ENCODE measurements at regions not wholly inside any gene's neighbourhood (a gene's known extent, or its start where the extent isn't known, plus 50 kb on each side); places are given as distances from the start of the nearest gene placed in this dataset.

- Histone ChIP-seq H3K9me3 (ENCODE audit: control insufficient read depth, low read depth, low read length) (no peaks in the 10 kb centered on the region), H3K4me3 (ENCODE audit: low read length) (no peak overlapping the region), H3K36me3 (ENCODE audit: control insufficient read depth, insufficient read depth, low read length) (no peaks in the 10 kb centered on the region), H3K27me3 (ENCODE audit: control insufficient read depth, insufficient read depth, low read length) (no peaks in the 10 kb centered on the region), H3K4me1 (ENCODE audit: control insufficient read depth, insufficient read depth, low read length) (peaks cover 2% of the 10 kb centered on the region), H3K27ac (ENCODE audit: low read length) (no peak overlapping the region)
- 25% methylated on average over 1 of the region's 3 CpGs for WGBS (ENCODE audit: insufficient coverage, low lambda C conversion rate)
- DNase-seq, result no peak
Observed at GRCh38 chr4:125111323-125111722, 203.4 kb upstream of the FAT4 start.

- Histone ChIP-seq H3K9me3 (ENCODE audit: control insufficient read depth, low read depth, low read length) (no peaks in the 10 kb centered on the region), H3K4me1 (ENCODE audit: control insufficient read depth, insufficient read depth, low read length) (no peaks in the 10 kb centered on the region), H3K36me3 (ENCODE audit: control insufficient read depth, insufficient read depth, low read length) (no peaks in the 10 kb centered on the region), H3K4me3 (ENCODE audit: low read length) (no peak overlapping the region), H3K27ac (ENCODE audit: low read length) (no peak overlapping the region), H3K27me3 (ENCODE audit: control insufficient read depth, insufficient read depth, low read length) (no peaks in the 10 kb centered on the region)
- WGBS (ENCODE audit: insufficient coverage, low lambda C conversion rate), result 83% methylated on average over 2 of the region's 2 CpGs
- DNase-seq, result no peak
Observed at GRCh38 chr4:125105561-125105960, 209.2 kb upstream of the FAT4 start.

- WGBS (ENCODE audit: insufficient coverage, low lambda C conversion rate), result 45% methylated on average over 2 of the region's 2 CpGs
- Histone ChIP-seq H3K27ac (ENCODE audit: low read length) (no peak overlapping the region), H3K4me1 (ENCODE audit: control insufficient read depth, insufficient read depth, low read length) (no peaks in the 10 kb centered on the region), H3K36me3 (ENCODE audit: control insufficient read depth, insufficient read depth, low read length) (no peaks in the 10 kb centered on the region), H3K4me3 (ENCODE audit: low read length) (no peak overlapping the region), H3K9me3 (ENCODE audit: control insufficient read depth, low read depth, low read length) (no peaks in the 10 kb centered on the region), H3K27me3 (ENCODE audit: control insufficient read depth, insufficient read depth, low read length) (no peaks in the 10 kb centered on the region)
- no peak for DNase-seq
Observed at GRCh38 chr4:125104616-125105015, 210.1 kb upstream of the FAT4 start.

- Histone ChIP-seq H3K4me3 (ENCODE audit: low read length) (no peak overlapping the region), H3K36me3 (ENCODE audit: control insufficient read depth, insufficient read depth, low read length) (no peaks in the 10 kb centered on the region), H3K27ac (ENCODE audit: low read length) (no peak overlapping the region), H3K27me3 (ENCODE audit: control insufficient read depth, insufficient read depth, low read length) (no peaks in the 10 kb centered on the region), H3K4me1 (ENCODE audit: control insufficient read depth, insufficient read depth, low read length) (no peaks in the 10 kb centered on the region), H3K9me3 (ENCODE audit: control insufficient read depth, low read depth, low read length) (no peaks in the 10 kb centered on the region)
- WGBS (ENCODE audit: insufficient coverage, low lambda C conversion rate), result 88% methylated on average over 1 of the region's 3 CpGs
- DNase-seq, result no peak
Observed at GRCh38 chr4:125101719-125102118, 213.0 kb upstream of the FAT4 start.

GRCh38 chr4:125097729-125098128 lies 217.0 kb upstream of the FAT4 start:
- Histone ChIP-seq H3K27me3 (ENCODE audit: control insufficient read depth, insufficient read depth, low read length) (no peaks in the 10 kb centered on the region), H3K9me3 (ENCODE audit: control insufficient read depth, low read depth, low read length) (no peaks in the 10 kb centered on the region), H3K27ac (ENCODE audit: low read length) (no peak overlapping the region), H3K36me3 (ENCODE audit: control insufficient read depth, insufficient read depth, low read length) (no peaks in the 10 kb centered on the region), H3K4me1 (ENCODE audit: control insufficient read depth, insufficient read depth, low read length) (no peaks in the 10 kb centered on the region), H3K4me3 (ENCODE audit: low read length) (no peak overlapping the region)
- DNase-seq, result no peak
- 82% methylated on average over 2 of the region's 2 CpGs for WGBS (ENCODE audit: insufficient coverage, low lambda C conversion rate)

- Histone ChIP-seq H3K27ac (ENCODE audit: low read length) (no peak overlapping the region), H3K4me1 (ENCODE audit: control insufficient read depth, insufficient read depth, low read length) (no peaks in the 10 kb centered on the region), H3K27me3 (ENCODE audit: control insufficient read depth, insufficient read depth, low read length) (no peaks in the 10 kb centered on the region), H3K9me3 (ENCODE audit: control insufficient read depth, low read depth, low read length) (no peaks in the 10 kb centered on the region), H3K4me3 (ENCODE audit: low read length) (no peak overlapping the region), H3K36me3 (ENCODE audit: control insufficient read depth, insufficient read depth, low read length) (no peaks in the 10 kb centered on the region)
- DNase-seq, result no peak
- WGBS (ENCODE audit: insufficient coverage, low lambda C conversion rate), result 43% methylated on average over 1 of the region's 3 CpGs
Observed at GRCh38 chr4:125096662-125097061, 218.1 kb upstream of the FAT4 start.

- Histone ChIP-seq H3K9me3 (ENCODE audit: control insufficient read depth, low read depth, low read length) (no peaks in the 10 kb centered on the region), H3K4me1 (ENCODE audit: control insufficient read depth, insufficient read depth, low read length) (no peaks in the 10 kb centered on the region), H3K36me3 (ENCODE audit: control insufficient read depth, insufficient read depth, low read length) (no peaks in the 10 kb centered on the region), H3K27ac (ENCODE audit: low read length) (no peak overlapping the region), H3K27me3 (ENCODE audit: control insufficient read depth, insufficient read depth, low read length) (no peaks in the 10 kb centered on the region), H3K4me3 (ENCODE audit: low read length) (no peak overlapping the region)
- 90% methylated on average over 2 of the region's 4 CpGs for WGBS (ENCODE audit: insufficient coverage, low lambda C conversion rate)
- DNase-seq, result no peak
Observed at GRCh38 chr4:125091541-125091940, 223.2 kb upstream of the FAT4 start.

GRCh38 chr4:125091101-125091500 lies 223.7 kb upstream of the FAT4 start:
- no peaks in the 10 kb centered on the region for H3K4me1 ChIP-seq (ENCODE audit: control insufficient read depth, insufficient read depth, low read length)
- no CpG with 5 or more reads among the region's 1 CpG for WGBS (ENCODE audit: insufficient coverage, low lambda C conversion rate)
- no peak overlapping the region for H3K27ac ChIP-seq (ENCODE audit: low read length)
- no peak for DNase-seq
- no peaks in the 10 kb centered on the region for H3K27me3 ChIP-seq (ENCODE audit: control insufficient read depth, insufficient read depth, low read length)
- H3K36me3 ChIP-seq (ENCODE audit: control insufficient read depth, insufficient read depth, low read length), result no peaks in the 10 kb centered on the region
- no peaks in the 10 kb centered on the region for H3K9me3 ChIP-seq (ENCODE audit: control insufficient read depth, low read depth, low read length)
- no peak overlapping the region for H3K4me3 ChIP-seq (ENCODE audit: low read length)

GRCh38 chr4:125084608-125085007 lies 230.1 kb upstream of the FAT4 start:
- Histone ChIP-seq H3K36me3 (ENCODE audit: control insufficient read depth, insufficient read depth, low read length) (no peaks in the 10 kb centered on the region), H3K9me3 (ENCODE audit: control insufficient read depth, low read depth, low read length) (no peaks in the 10 kb centered on the region), H3K27me3 (ENCODE audit: control insufficient read depth, insufficient read depth, low read length) (no peaks in the 10 kb centered on the region), H3K27ac (ENCODE audit: low read length) (no peak overlapping the region), H3K4me1 (ENCODE audit: control insufficient read depth, insufficient read depth, low read length) (no peaks in the 10 kb centered on the region), H3K4me3 (ENCODE audit: low read length) (no peak overlapping the region)
- no peak for DNase-seq
- WGBS (ENCODE audit: insufficient coverage, low lambda C conversion rate), result no CpG with 5 or more reads among the region's 1 CpG

GRCh38 chr4:125082729-125083417 lies 231.9 kb upstream of the FAT4 start:
- whole genome bisulfite sequencing (ENCODE audit: insufficient coverage, low lambda C conversion rate), result 89% methylated on average over 4 of the region's 4 CpGs
- Histone ChIP-seq H3K4me3 (ENCODE audit: low read length) (no peak overlapping the region), H3K36me3 (ENCODE audit: control insufficient read depth, insufficient read depth, low read length) (no peaks in the 10 kb centered on the region), H3K9me3 (ENCODE audit: control insufficient read depth, low read depth, low read length) (no peaks in the 10 kb centered on the region), H3K27me3 (ENCODE audit: control insufficient read depth, insufficient read depth, low read length) (no peaks in the 10 kb centered on the region), H3K27ac (ENCODE audit: low read length) (no peak overlapping the region), H3K4me1 (ENCODE audit: control insufficient read depth, insufficient read depth, low read length) (no peaks in the 10 kb centered on the region)
- DNase-seq, result no peak

GRCh38 chr4:125072269-125072668 lies 242.5 kb upstream of the FAT4 start:
- no peaks in the 10 kb centered on the region for H3K36me3 ChIP-seq (ENCODE audit: control insufficient read depth, insufficient read depth, low read length)
- H3K4me3 ChIP-seq (ENCODE audit: low read length), result no peak overlapping the region
- H3K27ac ChIP-seq (ENCODE audit: low read length), result no peak overlapping the region
- no peaks in the 10 kb centered on the region for H3K9me3 ChIP-seq (ENCODE audit: control insufficient read depth, low read depth, low read length)
- H3K4me1 ChIP-seq (ENCODE audit: control insufficient read depth, insufficient read depth, low read length), result no peaks in the 10 kb centered on the region
- H3K27me3 ChIP-seq (ENCODE audit: control insufficient read depth, insufficient read depth, low read length), result no peaks in the 10 kb centered on the region
- no peak for DNase-seq

Data from large intestine (tissue), 3 donors.